ENCODE measurements at regions not wholly inside any gene's neighbourhood (a gene's known extent, or its start where the extent isn't known, plus 50 kb on each side); places are given as distances from the start of the nearest gene placed in this dataset.

GRCh38 chr10:28897617-28898464 lies 220.5 kb downstream of the BAMBI start:
- SMC1A ChIA-PET (ENCODE audit: uncharacterized antibody, unreplicated experiment): no interaction called here
- no peak for ATAC-seq
- POLR2A ChIA-PET: no interaction called here
- Histone ChIP-seq H4K20me1 (ENCODE audit: control insufficient read depth, insufficient read depth) (no peaks in the 10 kb centered on the region), H3K36me3 (ENCODE audit: control insufficient read depth in 2 of 2, insufficient read depth in 2 of 2, low read length in 1 of 2) (no peaks in the 10 kb centered on the region), H3K9ac (ENCODE audit: control insufficient read depth, insufficient read depth, low read length) (no peak overlapping the region), H3K27ac (ENCODE audit: control insufficient read depth, insufficient read depth) (no peak overlapping the region), H3K27me3 (replicated peaks in 1 of 2; ENCODE audit: control insufficient read depth in 2 of 2, insufficient read depth in 2 of 2, low read length in 1 of 2) (no peaks in the 10 kb centered on the region), H3K4me1 (ENCODE audit: control insufficient read depth, insufficient read depth, low read length) (no peaks in the 10 kb centered on the region), H3K4me3 (no peak overlapping the region), H2AFZ (ENCODE audit: control insufficient read depth, low read depth, low read length) (no peak overlapping the region), H3K4me2 (ENCODE audit: control insufficient read depth, insufficient read depth) (no peak overlapping the region), H3K79me2 (ENCODE audit: control insufficient read depth, insufficient read depth, low read length) (no peaks in the 10 kb centered on the region), H3K9me3 (replicated peaks; ENCODE audit: control insufficient read depth, insufficient read depth, low read length) (no peaks in the 10 kb centered on the region)
- WGBS (ENCODE audit: insufficient coverage, insufficient replicate concordance, low lambda C conversion rate, missing lambda C conversion rate): 46% methylated on average over 23 of the region's 23 CpGs
- no peak for TF ChIP-seq RAD21 (IDR thresholded peaks at IDR 0.05; ENCODE audit: insufficient read depth, low read depth, low read length)
- TF ChIP-seq MTA2 (IDR thresholded peaks at IDR 0.05; ENCODE audit: low read depth): no peak
- FAIRE-seq: no peak
- no peak for DNase-seq (ENCODE audit: low read depth, low spot score)
- CTCF ChIA-PET: interaction anchor here (0.6 kb wide), 1 partner anchor 664 kb away, joined by 4 read pairs; no protein-coding TSS in a partner anchor
- BruUV-seq (replicated peaks): no TSS peak
- intact Hi-C loops (cut with micrococcal nuclease; ENCODE audit: unreplicated experiment) (no loop called here), in situ Hi-C loops (cut with MboI) (no loop called here)
- RAD21 ChIA-PET (ENCODE audit: unreplicated experiment): no interaction called here

GRCh38 chr10:28902215-28902614 lies 224.9 kb downstream of the BAMBI start:
- TF ChIP-seq ZNF217 (IDR thresholded peaks at IDR 0.05): no peak
- TF ChIP-seq SUPT20H (IDR thresholded peaks at IDR 0.05; ENCODE audit: borderline replicate concordance, control insufficient read depth, low read depth, low read length): no peak
- TF ChIP-seq EGR1 (IDR thresholded peaks at IDR 0.05; ENCODE audit: borderline replicate concordance in 1 of 2, low read depth in 2 of 2, low read length in 2 of 2): no peak
- no peak for TF ChIP-seq RCOR1 (conservative IDR thresholded peaks at IDR 0.05; ENCODE audit: low read depth, low read length)
- no peak for TF ChIP-seq PRDM15 (CRISPR knock-in tag; IDR thresholded peaks at IDR 0.05)
- Histone ChIP-seq H4K20me1 (ENCODE audit: control insufficient read depth, insufficient read depth) (no peaks in the 10 kb centered on the region), H3K27ac (ENCODE audit: control insufficient read depth, insufficient read depth) (no peak overlapping the region), H3K4me2 (ENCODE audit: control insufficient read depth, insufficient read depth) (no peak overlapping the region), H3K79me2 (ENCODE audit: control insufficient read depth, insufficient read depth, low read length) (no peaks in the 10 kb centered on the region), H3K9me3 (replicated peaks; ENCODE audit: control insufficient read depth, insufficient read depth, low read length) (no peaks in the 10 kb centered on the region), H3K4me3 (no peak overlapping the region), H3K27me3 (replicated peaks in 1 of 2; ENCODE audit: control insufficient read depth in 2 of 2, insufficient read depth in 2 of 2, low read length in 1 of 2) (no peaks in the 10 kb centered on the region), H3K9ac (ENCODE audit: control insufficient read depth, insufficient read depth, low read length) (no peak overlapping the region), H2AFZ (ENCODE audit: control insufficient read depth, low read depth, low read length) (no peak overlapping the region), H3K36me3 (ENCODE audit: control insufficient read depth in 2 of 2, insufficient read depth in 2 of 2, low read length in 1 of 2) (no peaks in the 10 kb centered on the region), H3K4me1 (ENCODE audit: control insufficient read depth, insufficient read depth, low read length) (no peaks in the 10 kb centered on the region)
- in situ Hi-C loops (cut with MboI): no loop called here
- no TSS peak for BruUV-seq (replicated peaks)
- ATAC-seq (no peak), FAIRE-seq (no peak), DNase-seq (ENCODE audit: low read depth, low spot score) (no peak)
- POLR2A ChIA-PET: no interaction called here
- CTCF ChIA-PET: interaction anchor here (0.7 kb wide), 1 partner anchor 215 kb away, joined by 3 read pairs; no protein-coding TSS in a partner anchor
- WGBS (ENCODE audit: insufficient coverage, insufficient replicate concordance, low lambda C conversion rate, missing lambda C conversion rate): 43% methylated on average over 3 of the region's 3 CpGs
- intact Hi-C loops (cut with micrococcal nuclease; ENCODE audit: unreplicated experiment): no loop called here
- RAD21 ChIA-PET (ENCODE audit: unreplicated experiment): no interaction called here
- SMC1A ChIA-PET (ENCODE audit: uncharacterized antibody, unreplicated experiment): no interaction called here

Data from GM12878 (cell line).